ENCODE measurements at regions not wholly inside any gene's neighbourhood (a gene's known extent, or its start where the extent isn't known, plus 50 kb on each side); places are given as distances from the start of the nearest gene placed in this dataset.

DNA sequence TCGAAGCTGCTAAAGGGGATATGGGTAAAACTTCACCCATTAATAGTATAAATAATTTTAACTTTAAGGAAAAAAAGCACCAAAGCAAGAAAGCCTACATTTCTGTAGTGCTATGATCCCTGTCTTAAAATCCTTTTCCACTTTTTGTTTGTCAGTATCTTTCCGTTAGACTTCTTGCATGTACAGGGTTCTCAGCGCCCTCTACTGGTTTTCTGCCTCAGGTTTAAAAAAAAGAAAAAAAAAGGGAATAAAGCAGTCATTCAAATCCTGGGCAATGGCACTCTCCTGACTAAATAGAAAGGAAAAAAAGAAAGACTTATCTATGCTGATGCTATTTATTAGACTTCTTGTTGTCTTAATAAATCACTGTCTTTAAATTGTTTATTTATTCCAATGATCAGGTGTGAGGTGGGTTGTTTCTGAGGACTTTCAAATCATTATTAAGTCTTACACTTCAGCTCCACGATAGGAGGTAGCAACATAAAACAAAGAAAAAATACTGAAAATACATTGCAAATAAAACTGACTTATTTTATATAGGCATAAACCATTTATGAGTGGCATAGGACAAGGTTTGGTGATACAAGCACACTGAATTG lies 475.4 kb upstream of the NR5A2 start (continued):
- TF ChIP-seq, protein P1, sequence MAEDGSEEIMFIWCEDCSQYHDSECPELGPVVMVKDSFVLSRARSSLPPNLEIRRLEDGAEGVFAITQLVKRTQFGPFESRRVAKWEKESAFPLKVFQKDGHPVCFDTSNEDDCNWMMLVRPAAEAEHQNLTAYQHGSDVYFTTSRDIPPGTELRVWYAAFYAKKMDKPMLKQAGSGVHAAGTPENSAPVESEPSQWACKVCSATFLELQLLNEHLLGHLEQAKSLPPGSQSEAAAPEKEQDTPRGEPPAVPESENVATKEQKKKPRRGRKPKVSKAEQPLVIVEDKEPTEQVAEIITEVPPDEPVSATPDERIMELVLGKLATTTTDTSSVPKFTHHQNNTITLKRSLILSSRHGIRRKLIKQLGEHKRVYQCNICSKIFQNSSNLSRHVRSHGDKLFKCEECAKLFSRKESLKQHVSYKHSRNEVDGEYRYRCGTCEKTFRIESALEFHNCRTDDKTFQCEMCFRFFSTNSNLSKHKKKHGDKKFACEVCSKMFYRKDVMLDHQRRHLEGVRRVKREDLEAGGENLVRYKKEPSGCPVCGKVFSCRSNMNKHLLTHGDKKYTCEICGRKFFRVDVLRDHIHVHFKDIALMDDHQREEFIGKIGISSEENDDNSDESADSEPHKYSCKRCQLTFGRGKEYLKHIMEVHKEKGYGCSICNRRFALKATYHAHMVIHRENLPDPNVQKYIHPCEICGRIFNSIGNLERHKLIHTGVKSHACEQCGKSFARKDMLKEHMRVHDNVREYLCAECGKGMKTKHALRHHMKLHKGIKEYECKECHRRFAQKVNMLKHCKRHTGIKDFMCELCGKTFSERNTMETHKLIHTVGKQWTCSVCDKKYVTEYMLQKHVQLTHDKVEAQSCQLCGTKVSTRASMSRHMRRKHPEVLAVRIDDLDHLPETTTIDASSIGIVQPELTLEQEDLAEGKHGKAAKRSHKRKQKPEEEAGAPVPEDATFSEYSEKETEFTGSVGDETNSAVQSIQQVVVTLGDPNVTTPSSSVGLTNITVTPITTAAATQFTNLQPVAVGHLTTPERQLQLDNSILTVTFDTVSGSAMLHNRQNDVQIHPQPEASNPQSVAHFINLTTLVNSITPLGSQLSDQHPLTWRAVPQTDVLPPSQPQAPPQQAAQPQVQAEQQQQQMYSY (CRISPR knock-in tag; IDR thresholded peaks at IDR 0.05) = peak; percentile 76
- TF ChIP-seq ZNF333 (CRISPR knock-in tag; IDR thresholded peaks at IDR 0.05; ENCODE audit: borderline replicate concordance) (no peak), MIXL1 (CRISPR knock-in tag; IDR thresholded peaks at IDR 0.05) (no peak), ZNF501 (CRISPR knock-in tag; IDR thresholded peaks at IDR 0.05) (no peak), HNF4A (CRISPR knock-in tag; IDR thresholded peaks at IDR 0.05) (no peak), ZNF746 (CRISPR knock-in tag; IDR thresholded peaks at IDR 0.05) (no peak), THYN1 (CRISPR knock-in tag; IDR thresholded peaks at IDR 0.05; ENCODE audit: borderline replicate concordance, low read depth) (no peak), ZNF367 (CRISPR knock-in tag; IDR thresholded peaks at IDR 0.05; ENCODE audit: borderline replicate concordance) (no peak), STAG1 (CRISPR knock-in tag; IDR thresholded peaks at IDR 0.05) (peak; percentile 47), POLR2AphosphoS5 (IDR thresholded peaks at IDR 0.05; ENCODE audit: low read depth, low read length) (no peak), ZSCAN25 (CRISPR knock-in tag; IDR thresholded peaks at IDR 0.05) (no peak)
- TF ChIP-seq, protein P2, sequence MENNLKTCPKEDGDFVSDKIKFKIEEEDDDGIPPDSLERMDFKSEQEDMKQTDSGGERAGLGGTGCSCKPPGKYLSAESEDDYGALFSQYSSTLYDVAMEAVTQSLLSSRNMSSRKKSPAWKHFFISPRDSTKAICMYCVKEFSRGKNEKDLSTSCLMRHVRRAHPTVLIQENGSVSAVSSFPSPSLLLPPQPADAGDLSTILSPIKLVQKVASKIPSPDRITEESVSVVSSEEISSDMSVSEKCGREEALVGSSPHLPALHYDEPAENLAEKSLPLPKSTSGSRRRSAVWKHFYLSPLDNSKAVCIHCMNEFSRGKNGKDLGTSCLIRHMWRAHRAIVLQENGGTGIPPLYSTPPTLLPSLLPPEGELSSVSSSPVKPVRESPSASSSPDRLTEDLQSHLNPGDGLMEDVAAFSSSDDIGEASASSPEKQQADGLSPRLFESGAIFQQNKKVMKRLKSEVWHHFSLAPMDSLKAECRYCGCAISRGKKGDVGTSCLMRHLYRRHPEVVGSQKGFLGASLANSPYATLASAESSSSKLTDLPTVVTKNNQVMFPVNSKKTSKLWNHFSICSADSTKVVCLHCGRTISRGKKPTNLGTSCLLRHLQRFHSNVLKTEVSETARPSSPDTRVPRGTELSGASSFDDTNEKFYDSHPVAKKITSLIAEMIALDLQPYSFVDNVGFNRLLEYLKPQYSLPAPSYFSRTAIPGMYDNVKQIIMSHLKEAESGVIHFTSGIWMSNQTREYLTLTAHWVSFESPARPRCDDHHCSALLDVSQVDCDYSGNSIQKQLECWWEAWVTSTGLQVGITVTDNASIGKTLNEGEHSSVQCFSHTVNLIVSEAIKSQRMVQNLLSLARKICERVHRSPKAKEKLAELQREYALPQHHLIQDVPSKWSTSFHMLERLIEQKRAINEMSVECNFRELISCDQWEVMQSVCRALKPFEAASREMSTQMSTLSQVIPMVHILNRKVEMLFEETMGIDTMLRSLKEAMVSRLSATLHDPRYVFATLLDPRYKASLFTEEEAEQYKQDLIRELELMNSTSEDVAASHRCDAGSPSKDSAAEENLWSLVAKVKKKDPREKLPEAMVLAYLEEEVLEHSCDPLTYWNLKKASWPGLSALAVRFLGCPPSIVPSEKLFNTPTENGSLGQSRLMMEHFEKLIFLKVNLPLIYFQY (CRISPR knock-in tag; IDR thresholded peaks at IDR 0.05; ENCODE audit: borderline replicate concordance) = no peak
- TF ChIP-seq, protein P3, sequence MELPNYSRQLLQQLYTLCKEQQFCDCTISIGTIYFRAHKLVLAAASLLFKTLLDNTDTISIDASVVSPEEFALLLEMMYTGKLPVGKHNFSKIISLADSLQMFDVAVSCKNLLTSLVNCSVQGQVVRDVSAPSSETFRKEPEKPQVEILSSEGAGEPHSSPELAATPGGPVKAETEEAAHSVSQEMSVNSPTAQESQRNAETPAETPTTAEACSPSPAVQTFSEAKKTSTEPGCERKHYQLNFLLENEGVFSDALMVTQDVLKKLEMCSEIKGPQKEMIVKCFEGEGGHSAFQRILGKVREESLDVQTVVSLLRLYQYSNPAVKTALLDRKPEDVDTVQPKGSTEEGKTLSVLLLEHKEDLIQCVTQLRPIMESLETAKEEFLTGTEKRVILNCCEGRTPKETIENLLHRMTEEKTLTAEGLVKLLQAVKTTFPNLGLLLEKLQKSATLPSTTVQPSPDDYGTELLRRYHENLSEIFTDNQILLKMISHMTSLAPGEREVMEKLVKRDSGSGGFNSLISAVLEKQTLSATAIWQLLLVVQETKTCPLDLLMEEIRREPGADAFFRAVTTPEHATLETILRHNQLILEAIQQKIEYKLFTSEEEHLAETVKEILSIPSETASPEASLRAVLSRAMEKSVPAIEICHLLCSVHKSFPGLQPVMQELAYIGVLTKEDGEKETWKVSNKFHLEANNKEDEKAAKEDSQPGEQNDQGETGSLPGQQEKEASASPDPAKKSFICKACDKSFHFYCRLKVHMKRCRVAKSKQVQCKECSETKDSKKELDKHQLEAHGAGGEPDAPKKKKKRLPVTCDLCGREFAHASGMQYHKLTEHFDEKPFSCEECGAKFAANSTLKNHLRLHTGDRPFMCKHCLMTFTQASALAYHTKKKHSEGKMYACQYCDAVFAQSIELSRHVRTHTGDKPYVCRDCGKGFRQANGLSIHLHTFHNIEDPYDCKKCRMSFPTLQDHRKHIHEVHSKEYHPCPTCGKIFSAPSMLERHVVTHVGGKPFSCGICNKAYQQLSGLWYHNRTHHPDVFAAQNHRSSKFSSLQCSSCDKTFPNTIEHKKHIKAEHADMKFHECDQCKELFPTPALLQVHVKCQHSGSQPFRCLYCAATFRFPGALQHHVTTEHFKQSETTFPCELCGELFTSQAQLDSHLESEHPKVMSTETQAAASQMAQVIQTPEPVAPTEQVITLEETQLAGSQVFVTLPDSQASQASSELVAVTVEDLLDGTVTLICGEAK (IDR thresholded peaks at IDR 0.05) = no peak
- TF ChIP-seq, protein P3 (CRISPR knock-in tag; IDR thresholded peaks at IDR 0.05) = no peak
